Fibroblast of skin of right quadriceps (primary cell): ENCODE measurements at regions not wholly inside any gene's neighbourhood (a gene's known extent, or its start where the extent isn't known, plus 50 kb on each side); places are given as distances from the start of the nearest gene placed in this dataset.
"Not testable (repeated sequence)": the region's sequence is repeated elsewhere in the genome, so short reads cannot be mapped to it uniquely, and the experiment has no call there.

Experiments used
- DNase-seq: peaks from one replicate; pipeline ENCODE4 v3.0.0-alpha.2; 2013

- DNase-seq, result not testable (repeated sequence)
Observed at GRCh38 chr17:21558921-21559320, 133.4 kb upstream of the KCNJ18 start.

- no peak for DNase-seq
Observed at GRCh38 chr17:21564262-21564661, 128.1 kb upstream of the KCNJ18 start.

- not testable (repeated sequence) for DNase-seq
Observed at GRCh38 chr17:21564757-21565156, 127.6 kb upstream of the KCNJ18 start.

- not testable (repeated sequence) for DNase-seq
Observed at GRCh38 chr17:21570427-21570826, 121.9 kb upstream of the KCNJ18 start.

- DNase-seq, result not testable (repeated sequence)
Observed at GRCh38 chr17:21572148-21572547, 120.2 kb upstream of the KCNJ18 start.

GRCh38 chr17:21573271-21573960 lies 118.9 kb upstream of the KCNJ18 start:
- not testable (repeated sequence) for DNase-seq

GRCh38 chr17:21573961-21574610 lies 118.2 kb upstream of the KCNJ18 start:
- DNase-seq, result peak; percentile 63

- DNase-seq, result not testable (repeated sequence)
Observed at GRCh38 chr17:21574611-21575255, 117.6 kb upstream of the KCNJ18 start.

GRCh38 chr17:21578783-21579182 lies 113.5 kb upstream of the KCNJ18 start:
- not testable (repeated sequence) for DNase-seq

- DNase-seq, result no peak
Observed at GRCh38 chr17:21592774-21593173, 99.5 kb upstream of the KCNJ18 start.

GRCh38 chr17:21593452-21594105 lies 98.7 kb upstream of the KCNJ18 start:
- DNase-seq, result not testable (repeated sequence)

- DNase-seq, result no peak
Observed at GRCh38 chr17:21595086-21595485, 97.2 kb upstream of the KCNJ18 start.

GRCh38 chr17:21602176-21602575 lies 90.1 kb upstream of the KCNJ18 start:
- DNase-seq, result no peak

- DNase-seq, result not testable (repeated sequence)
Observed at GRCh38 chr17:21603292-21603691, 89.0 kb upstream of the KCNJ18 start.

GRCh38 chr17:21611443-21611842 lies 80.9 kb upstream of the KCNJ18 start:
- not testable (repeated sequence) for DNase-seq

GRCh38 chr17:21612123-21613070 lies 79.9 kb upstream of the KCNJ18 start:
- DNase-seq, result not testable (repeated sequence)

GRCh38 chr17:21613071-21613429 lies 79.3 kb upstream of the KCNJ18 start:
- DNase-seq, result no peak

GRCh38 chr17:21626987-21627386 lies 65.3 kb upstream of the KCNJ18 start:
- not testable (repeated sequence) for DNase-seq
